Prostate gland (tissue), 2 donors: ENCODE measurements at regions not wholly inside any gene's neighbourhood (a gene's known extent, or its start where the extent isn't known, plus 50 kb on each side); places are given as distances from the start of the nearest gene placed in this dataset.

Source experiments
- CTCF ChIP-seq, 4 experiments: fragments of 200-600 bp in 2 of 4; fragments of 450-650 bp in 2 of 4; sonication (generic) in 2 of 4; IDR thresholded peaks; 1 replicate in 3 of 4; 2 replicates in 1 of 4; pipeline ENCODE4 v1.5.1; 2016 to 2019; ENCODE audit warnings: antibody characterized with exemption in 4 of 4, mild to moderate bottlenecking in 2 of 4, moderate library complexity in 2 of 4
- POLR2A ChIP-seq: fragments of 450-650 bp; IDR thresholded peaks from one replicate; pipeline ENCODE4 v1.6.1; 2016; ENCODE audit warnings: antibody characterized with exemption, mild to moderate bottlenecking
- POLR2AphosphoS5 ChIP-seq: sonication (generic); formaldehyde crosslinking; IDR thresholded peaks from one replicate; pipeline ENCODE4 v1.6.1; 2017; ENCODE audit warnings: antibody characterized with exemption

- TF ChIP-seq POLR2A (no peak), CTCF (IDR thresholded peaks at IDR 0.05) (no peak), POLR2AphosphoS5 (no peak)
Observed at GRCh38 chr6:113805811-113806495, 51.2 kb upstream of the MARCKS start.
